OCI-LY7 (cell line): ENCODE measurements at regions not wholly inside any gene's neighbourhood (a gene's known extent, or its start where the extent isn't known, plus 50 kb on each side); places are given as distances from the start of the nearest gene placed in this dataset.

Experiments used
- BruUV-seq: library from RNA; stranded (reverse); fragments of 400-500 nt; replicated peaks from 2 replicates; lab custom pipeline; 2021; lab: Mats Ljungman, UMichigan
- CTCF ChIA-PET: fragments of 300-600 bp; sonication (Branson Sonifier 250); formaldehyde crosslinking; loops from one replicate; lab custom pipeline; 2022; ENCODE audit warnings: antibody characterized with exemption; ENCODE audit not compliant: unreplicated experiment; lab: Charles Lee
- POLR2A ChIA-PET: fragments of 300-600 bp; sonication (Branson Sonifier 250); formaldehyde crosslinking; loops from one replicate; lab custom pipeline; 2022; ENCODE audit warnings: antibody characterized with exemption; lab: Charles Lee
- DNase-seq: peaks from one replicate; pipeline ENCODE4 v3.0.0-alpha.2; 2015; ENCODE audit warnings: low spot score
- H2AFZ ChIP-seq: fragments of 200-600 bp; sonication (generic), shearing (Covaris generic); 2 replicates; pipeline ENCODE4 v1.6.1; 2014; ENCODE audit warnings: mild to moderate bottlenecking, antibody characterized with exemption, low read length, moderate library complexity
- H3K27ac ChIP-seq: fragments of 200-600 bp; sonication (generic); 2 replicates; pipeline ENCODE4 v1.5.1; 2014; ENCODE audit warnings: mixed run types, low read depth, mild to moderate bottlenecking, moderate library complexity, low read length, inconsistent platforms; ENCODE audit not compliant: poor library complexity, severe bottlenecking
- H3K36me3 ChIP-seq: fragments of 200-600 bp; sonication (generic); 2 replicates; pipeline ENCODE4 v1.6.1; 2014; ENCODE audit warnings: mild to moderate bottlenecking, antibody characterized with exemption, low read length, moderate library complexity, mixed read lengths; ENCODE audit not compliant: insufficient read depth
- H3K4me1 ChIP-seq: fragments of 200-600 bp; sonication (generic); 2 replicates; pipeline ENCODE4 v1.5.1; 2014; ENCODE audit warnings: mild to moderate bottlenecking, low read length; ENCODE audit not compliant: insufficient read depth, poor library complexity, severe bottlenecking
- H3K4me2 ChIP-seq: fragments of 200-600 bp; sonication (generic); 2 replicates; pipeline ENCODE4 v1.6.1; 2014; ENCODE audit warnings: mild to moderate bottlenecking, low read length
- H3K4me3 ChIP-seq: fragments of 200-600 bp; sonication (generic); 2 replicates; pipeline ENCODE4 v1.5.1; 2014; ENCODE audit warnings: mild to moderate bottlenecking, low read depth, low read length; ENCODE audit not compliant: poor library complexity, severe bottlenecking
- H3K79me2 ChIP-seq: fragments of 200-600 bp; sonication (generic); 2 replicates; pipeline ENCODE4 v1.6.1; 2016; ENCODE audit warnings: low read depth, mild to moderate bottlenecking, low read length, moderate library complexity, mixed read lengths; ENCODE audit not compliant: insufficient read depth
- H3K9me2 ChIP-seq: fragments of 200-600 bp; sonication (generic); 2 replicates; pipeline ENCODE4 v1.6.1; 2016; ENCODE audit warnings: mild to moderate bottlenecking, low read length, mixed read lengths; ENCODE audit not compliant: insufficient read depth
- H3K9me3 ChIP-seq: fragments of 200-600 bp; sonication (generic); 2 replicates; pipeline ENCODE4 v1.6.1; 2014; ENCODE audit warnings: mild to moderate bottlenecking, mixed run types, low read length, mixed read lengths
- H4K20me1 ChIP-seq: fragments of 200-600 bp; sonication (generic); 2 replicates; pipeline ENCODE4 v1.6.1; 2014; ENCODE audit warnings: mild to moderate bottlenecking, antibody characterized with exemption, low read length, moderate library complexity, mixed read lengths; ENCODE audit not compliant: insufficient read depth
- EZH2phosphoT487 ChIP-seq: fragments of 200-600 bp; sonication (generic); IDR thresholded peaks from 2 replicates; pipeline ENCODE4 v1.6.1; 2018; ENCODE audit warnings: low read depth, borderline replicate concordance, mild to moderate bottlenecking, mixed run types, antibody characterized with exemption, low read length, moderate library complexity, mixed read lengths
- intact Hi-C: fragments of 100-400 bp; cut with micrococcal nuclease; formaldehyde crosslinking; loops from one replicate; pipeline ENCODE4 v1.10.0; 2022; ENCODE audit not compliant: unreplicated experiment
- TF ChIP-seq, protein P1 (sequence below): fragments of 200-600 bp; sonication (generic); conservative IDR thresholded peaks from 2 replicates; pipeline ENCODE4 v1.5.1; 2014; ENCODE audit warnings: mild to moderate bottlenecking, antibody characterized with exemption, low read length, moderate library complexity, mixed read lengths

DNA sequence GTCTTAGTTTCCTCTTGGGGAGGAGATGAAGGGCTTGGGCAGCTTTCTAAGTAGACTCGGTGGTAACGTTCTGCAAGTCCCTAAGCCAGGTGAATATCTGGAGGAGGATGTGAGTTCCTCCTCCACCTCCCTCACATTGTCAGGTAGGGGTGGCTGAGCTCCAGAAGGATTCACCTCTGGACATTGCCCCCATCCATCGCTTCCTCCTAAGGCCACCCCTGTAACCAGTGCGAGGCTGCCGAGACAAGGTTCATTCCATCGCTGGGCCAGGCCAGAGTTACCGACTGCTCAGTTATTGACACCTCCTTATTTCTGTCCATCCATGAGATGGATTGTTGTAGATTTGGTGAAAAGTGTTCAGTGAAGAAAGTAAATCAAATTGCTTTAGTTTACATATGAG, 334.1 kb upstream of the KLF6 start:
- intact Hi-C loops: no loop called here
- ChIA-PET POLR2A (no interaction called here), CTCF (no interaction called here)
- H3K4me1 ChIP-seq: peaks cover 11% of the 10 kb centered on the region
- no peak overlapping the region for H3K4me2 ChIP-seq
- no peaks in the 10 kb centered on the region for H4K20me1 ChIP-seq
- H3K9me3 ChIP-seq: no peaks in the 10 kb centered on the region
- TF ChIP-seq EZH2phosphoT487: no peak
- TF ChIP-seq, protein P1, sequence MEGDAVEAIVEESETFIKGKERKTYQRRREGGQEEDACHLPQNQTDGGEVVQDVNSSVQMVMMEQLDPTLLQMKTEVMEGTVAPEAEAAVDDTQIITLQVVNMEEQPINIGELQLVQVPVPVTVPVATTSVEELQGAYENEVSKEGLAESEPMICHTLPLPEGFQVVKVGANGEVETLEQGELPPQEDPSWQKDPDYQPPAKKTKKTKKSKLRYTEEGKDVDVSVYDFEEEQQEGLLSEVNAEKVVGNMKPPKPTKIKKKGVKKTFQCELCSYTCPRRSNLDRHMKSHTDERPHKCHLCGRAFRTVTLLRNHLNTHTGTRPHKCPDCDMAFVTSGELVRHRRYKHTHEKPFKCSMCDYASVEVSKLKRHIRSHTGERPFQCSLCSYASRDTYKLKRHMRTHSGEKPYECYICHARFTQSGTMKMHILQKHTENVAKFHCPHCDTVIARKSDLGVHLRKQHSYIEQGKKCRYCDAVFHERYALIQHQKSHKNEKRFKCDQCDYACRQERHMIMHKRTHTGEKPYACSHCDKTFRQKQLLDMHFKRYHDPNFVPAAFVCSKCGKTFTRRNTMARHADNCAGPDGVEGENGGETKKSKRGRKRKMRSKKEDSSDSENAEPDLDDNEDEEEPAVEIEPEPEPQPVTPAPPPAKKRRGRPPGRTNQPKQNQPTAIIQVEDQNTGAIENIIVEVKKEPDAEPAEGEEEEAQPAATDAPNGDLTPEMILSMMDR: no peak
- no peak overlapping the region for H2AFZ ChIP-seq
- no TSS peak for BruUV-seq
- H3K27ac ChIP-seq: no peak overlapping the region
- no peak overlapping the region for H3K4me3 ChIP-seq
- H3K9me2 ChIP-seq: no peaks in the 10 kb centered on the region
- DNase-seq: no peak
- no peaks in the 10 kb centered on the region for H3K79me2 ChIP-seq
- H3K36me3 ChIP-seq: no peaks in the 10 kb centered on the region

DNA sequence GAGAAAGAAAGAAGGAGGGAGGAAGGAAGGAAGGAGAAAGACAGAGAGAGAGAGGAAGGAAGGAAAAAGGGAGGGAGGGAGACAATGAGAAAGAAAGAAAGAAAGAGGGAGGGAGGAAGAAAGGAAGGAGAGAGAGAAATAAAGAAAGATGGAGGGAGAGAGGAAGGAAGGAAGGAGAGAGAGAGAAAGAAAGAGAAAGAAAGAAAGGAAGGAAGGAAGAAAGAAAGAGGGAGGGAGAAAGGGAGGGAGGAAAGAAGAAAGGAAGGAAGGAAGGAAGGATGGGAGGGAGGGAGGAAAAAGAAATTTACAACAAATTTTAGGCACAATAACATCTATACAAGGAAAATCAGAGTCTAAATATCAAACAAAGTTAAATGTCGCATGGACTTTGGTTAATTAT, 332.6 kb upstream of the KLF6 start:
- no peak for DNase-seq
- no TSS peak for BruUV-seq
- H3K4me1 ChIP-seq: peaks cover 11% of the 10 kb centered on the region
- H2AFZ ChIP-seq: no peak overlapping the region
- no peak overlapping the region for H3K4me2 ChIP-seq
- intact Hi-C loops: no loop called here
- H3K4me3 ChIP-seq: no peak overlapping the region
- no peak overlapping the region for H3K27ac ChIP-seq
- no peaks in the 10 kb centered on the region for H3K36me3 ChIP-seq
- H4K20me1 ChIP-seq: no peaks in the 10 kb centered on the region
- no peaks in the 10 kb centered on the region for H3K9me2 ChIP-seq
- TF ChIP-seq EZH2phosphoT487: no peak
- TF ChIP-seq, protein P1: no peak
- ChIA-PET POLR2A (no interaction called here), CTCF (no interaction called here)
- no peaks in the 10 kb centered on the region for H3K9me3 ChIP-seq
- no peaks in the 10 kb centered on the region for H3K79me2 ChIP-seq

DNA sequence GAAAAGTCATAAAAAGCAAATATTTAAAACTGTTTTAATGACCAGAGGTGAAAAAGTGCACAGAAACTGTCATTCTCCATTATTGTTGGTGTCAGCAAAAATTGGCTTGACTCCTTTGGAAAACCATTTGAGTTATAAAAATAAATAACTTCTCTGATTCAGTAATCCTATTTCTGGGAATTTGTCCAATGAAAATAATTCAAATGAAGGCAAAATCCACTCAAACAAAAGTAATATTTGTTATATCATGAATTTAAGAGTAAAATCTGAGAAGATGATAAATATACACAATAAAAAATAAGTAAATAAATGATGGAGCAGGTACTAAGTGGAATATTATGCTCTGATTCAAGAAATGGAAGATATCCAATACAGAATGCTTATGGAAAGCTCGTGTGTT, 326.6 kb upstream of the KLF6 start:
- H4K20me1 ChIP-seq: no peaks in the 10 kb centered on the region
- no peak overlapping the region for H3K4me2 ChIP-seq
- no peak overlapping the region for H2AFZ ChIP-seq
- CTCF ChIA-PET: no interaction called here
- H3K36me3 ChIP-seq: no peaks in the 10 kb centered on the region
- TF ChIP-seq, protein P1: no peak
- no peak for TF ChIP-seq EZH2phosphoT487
- H3K9me3 ChIP-seq: no peaks in the 10 kb centered on the region
- no peak for DNase-seq
- no peak overlapping the region for H3K27ac ChIP-seq
- no peaks in the 10 kb centered on the region for H3K9me2 ChIP-seq
- peaks cover 6% of the 10 kb centered on the region for H3K4me1 ChIP-seq
- no peak overlapping the region for H3K4me3 ChIP-seq
- no peaks in the 10 kb centered on the region for H3K79me2 ChIP-seq
- intact Hi-C loops: no loop called here
- POLR2A ChIA-PET: interaction anchor here (0.9 kb wide), 1 partner anchor 27 kb away, joined by 4 read pairs; no protein-coding TSS in a partner anchor
- BruUV-seq: no TSS peak
